ENCODE measurements at regions not wholly inside any gene's neighbourhood (a gene's known extent, or its start where the extent isn't known, plus 50 kb on each side); places are given as distances from the start of the nearest gene placed in this dataset.
"Not testable (repeated sequence)": the region's sequence is repeated elsewhere in the genome, so short reads cannot be mapped to it uniquely, and the experiment has no call there.

GRCh38 chr2:111344590-111344989 lies 223.9 kb downstream of the BCL2L11 start:
- not testable (repeated sequence) for H3K27ac ChIP-seq (ENCODE audit: low read length); H3K4me3 ChIP-seq (ENCODE audit: low read length); H3K27me3 ChIP-seq (ENCODE audit: control insufficient read depth, insufficient read depth, low read length); H3K36me3 ChIP-seq (ENCODE audit: control insufficient read depth, insufficient read depth, low read length); H3K9me3 ChIP-seq (ENCODE audit: control insufficient read depth, low read depth, low read length); H3K4me1 ChIP-seq (ENCODE audit: control insufficient read depth, insufficient read depth, low read length); DNase-seq
- no CpG with 5 or more reads among the region's 2 CpGs for WGBS (ENCODE audit: insufficient coverage, low lambda C conversion rate)

- no CpG with 5 or more reads among the region's 3 CpGs for WGBS (ENCODE audit: insufficient coverage, low lambda C conversion rate)
Observed at GRCh38 chr2:111345439-111345838, 224.7 kb downstream of the BCL2L11 start.

GRCh38 chr2:111346018-111346930 lies 225.6 kb downstream of the BCL2L11 start:
- WGBS (ENCODE audit: insufficient coverage, low lambda C conversion rate), result no CpG with 5 or more reads among the region's 14 CpGs
- not testable (repeated sequence) for H3K4me3 ChIP-seq (ENCODE audit: low read length); H3K27ac ChIP-seq (ENCODE audit: low read length); H3K9me3 ChIP-seq (ENCODE audit: control insufficient read depth, low read depth, low read length); H3K27me3 ChIP-seq (ENCODE audit: control insufficient read depth, insufficient read depth, low read length); H3K36me3 ChIP-seq (ENCODE audit: control insufficient read depth, insufficient read depth, low read length); H3K4me1 ChIP-seq (ENCODE audit: control insufficient read depth, insufficient read depth, low read length)
- peak in 1 of 2 donors; percentile 0 for DNase-seq

More at GRCh38 chr2:111345439-111345838, 224.7 kb downstream of the BCL2L11 start:
- not testable (repeated sequence) for H3K27me3 ChIP-seq (ENCODE audit: control insufficient read depth, insufficient read depth, low read length); H3K27ac ChIP-seq (ENCODE audit: low read length); DNase-seq; H3K4me1 ChIP-seq (ENCODE audit: control insufficient read depth, insufficient read depth, low read length); H3K4me3 ChIP-seq (ENCODE audit: low read length); H3K9me3 ChIP-seq (ENCODE audit: control insufficient read depth, low read depth, low read length); H3K36me3 ChIP-seq (ENCODE audit: control insufficient read depth, insufficient read depth, low read length)

GRCh38 chr2:111347695-111348094 lies 227.0 kb downstream of the BCL2L11 start:
- not testable (repeated sequence) for H3K4me1 ChIP-seq (ENCODE audit: control insufficient read depth, insufficient read depth, low read length); DNase-seq; H3K4me3 ChIP-seq (ENCODE audit: low read length); H3K27me3 ChIP-seq (ENCODE audit: control insufficient read depth, insufficient read depth, low read length); H3K36me3 ChIP-seq (ENCODE audit: control insufficient read depth, insufficient read depth, low read length); H3K9me3 ChIP-seq (ENCODE audit: control insufficient read depth, low read depth, low read length); H3K27ac ChIP-seq (ENCODE audit: low read length)
- WGBS (ENCODE audit: insufficient coverage, low lambda C conversion rate), result no CpG with 5 or more reads among the region's 1 CpG

GRCh38 chr2:111348316-111348715 lies 227.6 kb downstream of the BCL2L11 start:
- not testable (repeated sequence) for H3K36me3 ChIP-seq (ENCODE audit: control insufficient read depth, insufficient read depth, low read length); H3K9me3 ChIP-seq (ENCODE audit: control insufficient read depth, low read depth, low read length); H3K27me3 ChIP-seq (ENCODE audit: control insufficient read depth, insufficient read depth, low read length); DNase-seq; H3K4me1 ChIP-seq (ENCODE audit: control insufficient read depth, insufficient read depth, low read length); H3K27ac ChIP-seq (ENCODE audit: low read length); H3K4me3 ChIP-seq (ENCODE audit: low read length)
- no CpG with 5 or more reads among the region's 7 CpGs for WGBS (ENCODE audit: insufficient coverage, low lambda C conversion rate)

- DNase-seq; H3K27ac ChIP-seq (ENCODE audit: low read length); H3K27me3 ChIP-seq (ENCODE audit: control insufficient read depth, insufficient read depth, low read length); H3K36me3 ChIP-seq (ENCODE audit: control insufficient read depth, insufficient read depth, low read length); H3K4me1 ChIP-seq (ENCODE audit: control insufficient read depth, insufficient read depth, low read length); H3K4me3 ChIP-seq (ENCODE audit: low read length); H3K9me3 ChIP-seq (ENCODE audit: control insufficient read depth, low read depth, low read length): not testable (repeated sequence)
- no CpG with 5 or more reads among the region's 13 CpGs for WGBS (ENCODE audit: insufficient coverage, low lambda C conversion rate)
Observed at GRCh38 chr2:111355022-111355817, 234.5 kb downstream of the BCL2L11 start.

- not testable (repeated sequence) for H3K4me3 ChIP-seq (ENCODE audit: low read length); H3K27ac ChIP-seq (ENCODE audit: low read length); DNase-seq; H3K4me1 ChIP-seq (ENCODE audit: control insufficient read depth, insufficient read depth, low read length); H3K9me3 ChIP-seq (ENCODE audit: control insufficient read depth, low read depth, low read length); H3K36me3 ChIP-seq (ENCODE audit: control insufficient read depth, insufficient read depth, low read length); H3K27me3 ChIP-seq (ENCODE audit: control insufficient read depth, insufficient read depth, low read length)
- WGBS (ENCODE audit: insufficient coverage, low lambda C conversion rate), result no CpG with 5 or more reads among the region's 11 CpGs
Observed at GRCh38 chr2:111355823-111356511, 235.3 kb downstream of the BCL2L11 start.

GRCh38 chr2:111356512-111357031 lies 235.9 kb downstream of the BCL2L11 start:
- not testable (repeated sequence) for H3K27me3 ChIP-seq (ENCODE audit: control insufficient read depth, insufficient read depth, low read length); H3K36me3 ChIP-seq (ENCODE audit: control insufficient read depth, insufficient read depth, low read length); H3K9me3 ChIP-seq (ENCODE audit: control insufficient read depth, low read depth, low read length); H3K27ac ChIP-seq (ENCODE audit: low read length); H3K4me1 ChIP-seq (ENCODE audit: control insufficient read depth, insufficient read depth, low read length); DNase-seq; H3K4me3 ChIP-seq (ENCODE audit: low read length)
- no CpG with 5 or more reads among the region's 6 CpGs for WGBS (ENCODE audit: insufficient coverage, low lambda C conversion rate)

GRCh38 chr2:111365986-111366640 lies 245.4 kb downstream of the BCL2L11 start:
- H3K4me1 ChIP-seq (ENCODE audit: control insufficient read depth, insufficient read depth, low read length); H3K9me3 ChIP-seq (ENCODE audit: control insufficient read depth, low read depth, low read length); H3K27me3 ChIP-seq (ENCODE audit: control insufficient read depth, insufficient read depth, low read length); H3K27ac ChIP-seq (ENCODE audit: low read length); H3K36me3 ChIP-seq (ENCODE audit: control insufficient read depth, insufficient read depth, low read length): not testable (repeated sequence)
- DNase-seq, result peak; percentile 5 to 36
- peak overlapping the region; percentile 6 for H3K4me3 ChIP-seq (ENCODE audit: low read length)
- no CpG with 5 or more reads among the region's 37 CpGs for WGBS (ENCODE audit: insufficient coverage, low lambda C conversion rate)

GRCh38 chr2:111366641-111367029 lies 245.9 kb downstream of the BCL2L11 start:
- H3K9me3 ChIP-seq (ENCODE audit: control insufficient read depth, low read depth, low read length); H3K36me3 ChIP-seq (ENCODE audit: control insufficient read depth, insufficient read depth, low read length); H3K27ac ChIP-seq (ENCODE audit: low read length); H3K4me1 ChIP-seq (ENCODE audit: control insufficient read depth, insufficient read depth, low read length); H3K27me3 ChIP-seq (ENCODE audit: control insufficient read depth, insufficient read depth, low read length); DNase-seq: not testable (repeated sequence)
- no CpG with 5 or more reads among the region's 14 CpGs for WGBS (ENCODE audit: insufficient coverage, low lambda C conversion rate)
- peak overlapping the region; percentile 6 for H3K4me3 ChIP-seq (ENCODE audit: low read length)
